ENCODE measurements at regions not wholly inside any gene's neighbourhood (a gene's known extent, or its start where the extent isn't known, plus 50 kb on each side); places are given as distances from the start of the nearest gene placed in this dataset.

DNA sequence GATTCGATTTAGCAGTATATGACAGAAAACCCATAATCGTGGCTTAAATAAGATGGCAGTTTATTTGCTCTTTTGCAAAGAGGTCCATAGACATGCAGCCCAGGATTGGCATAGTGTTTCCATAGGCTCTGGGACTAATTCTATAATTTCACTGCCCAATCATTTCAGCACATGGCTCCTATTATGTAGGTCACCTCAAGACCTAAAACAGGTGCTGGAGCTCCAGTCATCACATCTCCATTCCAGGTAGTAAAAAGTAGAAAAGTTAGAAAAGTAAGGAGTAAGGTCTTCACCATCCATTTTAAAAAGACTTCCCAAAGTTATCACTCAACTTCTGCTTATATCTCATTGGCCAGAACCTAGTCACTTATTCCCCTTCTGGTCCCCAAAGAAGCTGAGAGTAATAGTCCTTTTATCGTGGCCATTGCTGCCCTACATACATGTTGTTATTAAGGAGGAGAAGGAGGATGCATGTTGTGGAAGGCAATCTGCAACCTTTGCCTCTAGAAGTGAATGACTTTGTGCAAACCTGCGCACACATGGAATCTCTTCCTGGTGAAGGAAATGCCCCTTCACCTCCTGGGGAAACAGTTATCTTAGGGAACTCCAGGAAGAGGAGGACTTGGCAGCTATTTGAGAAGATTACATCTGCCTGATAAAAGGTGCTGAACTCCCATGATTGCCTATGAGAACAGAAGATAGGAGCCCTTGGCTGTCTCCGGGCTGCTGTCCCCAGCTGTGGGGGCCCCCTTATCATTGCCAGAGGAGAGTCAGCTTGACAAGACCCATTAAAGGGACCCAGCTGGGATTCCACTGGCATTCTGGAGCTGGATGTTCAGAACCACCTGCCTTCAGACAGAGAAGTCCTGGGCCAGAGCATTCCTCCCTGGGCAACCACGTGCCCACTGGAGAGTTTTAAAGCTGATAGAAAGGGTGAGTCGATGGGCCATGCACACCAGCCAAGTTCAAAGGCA lies 330.6 kb upstream of the ZMIZ1 start:
- DNase-seq (ENCODE audit: extremely low read depth, low read depth) = no peak

DNA sequence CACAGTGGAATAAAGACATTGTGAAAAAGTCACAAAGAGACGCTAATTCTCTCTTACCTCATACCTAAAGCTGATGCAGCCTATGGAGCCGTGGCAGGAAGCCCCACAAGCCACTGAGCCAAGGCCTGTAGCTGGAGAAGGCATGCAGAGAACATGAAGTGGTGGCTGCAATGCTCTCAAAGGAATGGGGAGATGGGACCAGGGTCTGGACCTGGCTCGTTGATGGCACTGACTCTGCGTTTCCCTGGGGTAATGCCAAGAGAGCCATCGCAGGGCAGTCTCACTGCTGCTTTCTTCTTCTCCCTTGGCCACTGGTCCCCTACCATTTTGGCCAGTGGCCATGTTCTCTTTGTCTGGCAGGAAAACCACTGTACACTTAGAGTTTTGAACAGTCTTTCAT lies 329.9 kb upstream of the ZMIZ1 start:
- DNase-seq (ENCODE audit: extremely low read depth, low read depth) = no peak

DNA sequence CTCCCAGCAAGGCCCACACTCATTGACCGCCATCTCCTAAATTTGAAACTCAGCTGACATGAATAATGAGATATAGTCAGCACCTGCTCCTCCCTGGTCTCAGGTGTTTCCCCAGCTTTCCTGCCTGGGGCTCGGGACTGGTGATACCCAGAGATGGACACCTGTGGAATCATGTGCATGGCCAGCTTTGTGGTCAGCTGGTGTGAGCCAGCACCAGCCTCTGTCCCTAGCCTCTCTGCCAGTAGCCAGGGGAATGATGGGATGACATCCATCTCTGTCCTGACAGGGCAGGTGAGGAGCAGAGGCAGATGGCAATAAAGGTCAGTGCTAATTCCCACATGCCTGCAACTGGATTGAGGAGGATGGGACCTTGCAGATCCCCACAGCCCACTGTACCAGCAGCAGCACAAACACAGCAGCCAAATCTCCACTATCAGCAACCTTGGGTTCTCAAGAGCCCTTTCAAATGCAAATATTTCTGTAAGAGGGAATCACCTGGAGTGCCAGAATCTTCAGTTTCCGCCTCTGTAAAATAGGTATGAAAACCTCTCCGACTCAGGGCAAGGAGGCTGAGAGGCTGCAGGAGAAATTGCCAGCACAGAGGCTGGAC lies 329.2 kb upstream of the ZMIZ1 start:
- DNase-seq (ENCODE audit: extremely low read depth, low read depth) = no peak

DNA sequence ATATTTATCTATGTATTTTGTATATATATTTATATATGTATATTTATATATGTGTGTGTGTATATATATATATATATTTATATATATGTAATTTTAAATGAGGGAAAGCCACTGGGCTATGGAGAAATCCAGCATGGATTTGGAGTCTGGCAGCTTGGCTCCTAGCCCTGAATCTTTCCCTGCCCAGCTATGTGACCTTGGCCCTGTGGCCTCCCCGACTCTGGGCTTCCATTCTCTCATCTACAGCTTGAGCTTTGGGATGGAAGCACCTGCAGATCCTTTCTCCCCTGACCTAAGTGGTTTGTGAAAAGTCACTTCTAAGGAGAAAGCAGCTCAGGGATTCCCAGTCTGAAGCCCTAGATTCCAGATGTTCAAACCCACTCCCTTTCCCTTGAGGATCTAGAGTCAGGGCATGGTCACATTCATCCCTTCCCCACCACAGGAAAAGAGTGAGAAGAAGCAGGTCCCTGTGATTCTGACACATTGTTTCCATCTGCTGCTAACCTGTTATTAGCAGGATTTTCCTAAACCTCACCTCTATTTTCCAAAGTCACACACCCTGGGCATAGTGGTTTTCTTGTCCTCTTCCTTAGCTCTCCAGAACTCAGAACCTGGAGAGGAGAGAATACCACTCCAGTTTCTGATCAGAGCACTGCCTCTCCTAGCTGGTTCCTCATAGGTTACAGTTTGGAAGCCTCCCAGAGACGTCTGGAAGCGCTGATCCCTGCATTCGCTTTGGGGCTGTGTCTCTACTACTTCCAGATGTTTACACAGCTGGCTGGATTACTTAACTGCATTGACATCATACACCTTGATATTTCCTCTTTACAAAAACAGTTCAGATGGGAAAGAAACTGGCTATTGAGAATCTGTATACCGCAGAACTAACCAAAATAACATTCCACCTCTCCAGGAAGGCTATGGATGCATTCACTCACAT lies 327.5 kb upstream of the ZMIZ1 start:
- no peak for DNase-seq (ENCODE audit: extremely low read depth, low read depth)

DNA sequence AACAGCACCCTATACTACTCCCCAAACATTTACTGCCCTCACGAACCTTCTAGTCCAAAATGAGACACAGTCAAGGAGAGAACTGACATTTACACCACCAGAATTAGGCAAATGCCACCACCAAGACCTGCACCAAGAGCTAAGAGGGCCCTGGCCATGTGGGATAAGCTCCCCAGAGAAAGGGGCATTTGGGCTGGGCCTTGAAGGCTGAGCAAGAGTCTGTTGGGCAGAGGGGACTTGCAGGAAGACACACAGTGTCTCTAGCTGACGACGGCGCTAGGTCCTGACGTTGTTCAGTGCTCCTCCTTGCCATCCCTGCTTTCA lies 326.4 kb upstream of the ZMIZ1 start:
- no peak for DNase-seq (ENCODE audit: extremely low read depth, low read depth)

DNA sequence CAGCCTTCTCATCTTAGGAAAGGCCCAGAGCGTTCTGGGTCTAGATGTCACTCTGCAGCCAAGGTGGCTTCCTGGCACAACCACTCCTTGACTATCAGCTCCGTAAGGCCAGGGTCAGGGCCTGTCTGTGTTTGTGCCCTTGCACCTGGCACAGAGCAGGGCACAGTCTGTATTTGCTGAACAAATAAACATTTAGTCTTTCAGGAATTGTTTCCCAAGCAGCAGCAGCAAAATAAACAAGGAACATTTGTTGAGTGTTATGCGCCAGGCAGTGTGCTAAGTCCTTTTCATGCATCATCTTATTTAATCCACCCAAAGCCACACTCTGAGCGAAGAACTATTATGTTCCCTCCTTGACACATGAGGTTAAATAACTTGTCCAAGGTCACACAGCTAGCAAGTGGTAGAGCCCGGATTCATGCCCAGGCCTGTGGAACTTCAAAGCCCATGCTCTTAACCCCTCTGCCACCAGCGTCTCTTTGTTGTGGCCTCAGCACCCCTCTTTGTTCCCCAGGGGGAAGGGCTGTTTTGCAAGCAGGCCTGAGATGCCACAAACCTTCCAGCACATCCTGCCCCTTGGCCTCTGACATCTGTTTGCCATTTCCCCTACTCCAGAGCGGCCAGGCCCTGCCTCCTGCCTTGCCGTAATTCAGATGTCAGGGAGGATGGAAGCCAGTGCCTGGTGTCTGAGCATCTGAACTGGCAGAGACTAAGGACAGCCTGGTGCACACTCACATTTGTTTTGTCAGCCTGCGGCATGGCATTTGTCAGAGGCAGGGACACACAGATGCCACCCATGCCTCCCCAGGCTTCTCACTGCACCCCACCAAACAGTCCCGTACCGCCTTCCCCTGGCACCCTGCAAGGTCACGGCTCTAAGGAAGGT lies 325.8 kb upstream of the ZMIZ1 start:
- DNase-seq (ENCODE audit: extremely low read depth, low read depth) = no peak

DNA sequence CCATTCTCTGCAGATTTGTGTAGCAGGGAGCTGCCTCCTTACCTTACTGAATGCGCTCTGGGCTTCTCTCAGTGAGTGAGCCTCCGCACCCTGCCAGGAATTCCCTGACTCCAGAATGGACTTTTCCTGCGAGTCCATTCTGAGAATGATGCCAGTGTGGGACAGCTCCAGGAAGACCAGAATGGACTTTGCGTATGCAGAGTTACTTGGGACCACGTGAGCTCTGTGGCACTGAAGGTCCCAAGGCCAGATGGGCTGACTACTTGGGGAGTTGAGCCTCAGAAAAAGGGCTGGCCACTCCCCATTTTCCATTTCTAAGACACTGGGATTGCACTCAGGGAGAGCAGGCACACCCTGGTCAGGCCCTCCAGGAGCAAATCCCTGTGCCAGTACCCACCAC lies 324.7 kb upstream of the ZMIZ1 start:
- no peak for DNase-seq (ENCODE audit: extremely low read depth, low read depth)

DNA sequence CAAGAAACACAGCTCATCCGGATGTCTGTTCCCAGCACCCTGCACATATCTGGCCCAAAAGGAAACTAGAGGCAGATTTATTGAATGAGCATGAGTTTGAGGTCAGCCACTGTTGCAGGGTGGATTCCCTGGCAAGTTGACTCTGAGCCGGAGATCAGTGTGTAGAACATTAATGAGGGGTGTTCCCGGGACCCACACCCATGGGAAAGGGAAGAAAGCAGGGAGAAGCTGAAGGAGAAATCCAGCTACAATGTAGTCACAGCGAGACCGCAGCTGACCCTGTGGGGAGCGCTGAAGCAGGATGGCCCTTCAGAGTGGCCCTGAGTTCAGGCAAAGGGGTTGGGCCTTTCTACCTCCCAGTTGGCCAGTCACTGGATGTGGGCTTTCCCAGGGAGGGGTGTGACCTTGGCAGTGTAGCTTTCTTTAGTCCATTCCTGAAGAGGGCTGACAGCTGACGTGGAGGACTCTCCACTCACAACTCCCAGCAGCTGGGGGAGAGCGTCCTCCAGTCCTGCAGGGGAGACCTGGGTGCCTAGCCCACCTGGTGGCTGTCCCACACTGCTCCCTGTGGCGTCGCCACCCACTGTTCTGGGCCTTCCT lies 324.2 kb upstream of the ZMIZ1 start:
- no peak for DNase-seq (ENCODE audit: extremely low read depth, low read depth)

DNA sequence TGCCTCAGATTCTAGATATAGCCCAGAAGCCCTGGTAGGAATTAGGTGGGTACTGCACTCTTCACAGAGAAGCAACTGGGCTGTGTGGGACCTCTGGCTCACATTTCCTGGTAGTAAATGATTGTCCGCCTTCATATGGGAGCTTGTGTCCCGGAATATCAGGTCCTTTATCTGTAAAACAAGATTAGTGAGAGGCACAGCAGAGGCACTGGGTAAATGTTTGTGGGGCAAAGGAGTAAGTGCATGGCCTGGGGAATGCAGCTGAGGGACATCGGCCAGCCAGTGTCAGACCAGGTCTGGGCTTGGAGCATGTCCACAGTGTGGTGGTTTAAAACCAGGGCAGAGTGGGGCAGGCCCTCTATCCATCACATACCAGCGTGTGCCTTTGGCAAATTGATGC lies 323.3 kb upstream of the ZMIZ1 start:
- no peak for DNase-seq (ENCODE audit: extremely low read depth, low read depth)

DNA sequence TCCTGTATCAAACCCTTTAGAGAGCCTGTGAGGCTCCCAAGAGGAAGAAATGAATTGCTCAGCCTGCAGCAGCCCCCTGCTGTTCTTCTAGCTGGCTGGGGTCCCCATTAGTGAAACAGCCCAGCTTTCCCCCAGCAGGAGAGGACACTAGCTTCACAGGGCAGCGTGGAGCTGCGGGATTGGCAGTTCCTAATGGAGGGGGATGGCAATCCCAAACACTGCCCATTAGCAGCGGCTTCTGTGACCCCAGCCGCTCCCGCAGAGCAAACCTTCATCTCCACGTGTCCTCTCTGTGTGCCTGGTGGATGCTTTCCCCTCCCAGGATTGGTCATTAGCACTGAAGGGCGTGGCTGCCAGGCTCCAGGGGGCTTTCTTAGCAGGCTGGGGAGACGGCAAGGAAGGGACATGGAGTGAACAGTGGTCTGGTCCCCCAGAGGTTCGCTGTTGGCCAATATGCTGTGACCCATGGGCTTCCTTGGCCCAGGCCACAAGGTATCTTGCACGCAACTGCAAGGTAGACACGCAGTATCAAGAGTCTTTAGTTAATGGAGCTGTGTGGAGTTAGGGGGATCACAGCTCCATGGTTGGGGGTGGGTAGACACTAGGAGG lies 322.5 kb upstream of the ZMIZ1 start:
- no peak for DNase-seq (ENCODE audit: extremely low read depth, low read depth)

DNA sequence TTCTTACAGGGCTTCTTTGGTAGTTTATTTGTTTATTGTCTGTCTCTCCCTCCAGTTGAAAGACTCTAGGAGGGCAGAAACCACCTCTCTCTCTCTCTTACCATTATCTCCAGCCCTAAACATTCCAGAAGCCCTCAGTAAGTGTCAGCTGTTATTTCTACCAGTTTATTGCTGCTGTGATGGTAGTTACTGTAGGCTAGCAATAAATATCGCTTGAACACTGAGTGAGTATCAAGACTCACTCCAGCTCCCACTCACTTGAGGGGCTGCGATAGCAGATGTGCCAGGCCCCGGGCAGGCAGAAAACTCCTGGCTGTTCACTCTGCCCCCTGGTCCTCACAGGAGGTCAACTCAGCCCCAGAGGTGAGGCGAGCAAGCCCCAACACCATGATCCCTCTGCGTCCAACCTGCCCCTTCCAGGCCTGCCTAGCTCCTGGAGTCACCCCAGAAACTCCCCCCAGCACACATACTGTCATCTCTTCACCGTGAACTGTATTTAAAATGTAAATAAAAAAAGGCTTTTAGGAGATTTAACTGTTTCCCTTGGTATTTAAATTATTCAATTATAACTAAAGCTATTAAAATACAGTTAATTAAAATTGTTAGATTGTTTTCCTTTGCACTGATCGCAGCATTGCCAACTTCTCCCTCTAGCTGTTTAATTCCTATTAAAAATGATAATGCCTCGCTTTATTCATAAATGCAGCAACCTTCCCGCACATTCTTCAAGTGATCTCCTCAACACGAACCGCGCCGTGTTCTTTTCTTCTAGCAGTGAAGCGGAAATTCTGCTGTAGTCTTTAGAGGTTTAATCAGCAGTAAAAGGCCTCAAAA lies 321.1 kb upstream of the ZMIZ1 start:
- DNase-seq (ENCODE audit: extremely low read depth, low read depth) = no peak

DNA sequence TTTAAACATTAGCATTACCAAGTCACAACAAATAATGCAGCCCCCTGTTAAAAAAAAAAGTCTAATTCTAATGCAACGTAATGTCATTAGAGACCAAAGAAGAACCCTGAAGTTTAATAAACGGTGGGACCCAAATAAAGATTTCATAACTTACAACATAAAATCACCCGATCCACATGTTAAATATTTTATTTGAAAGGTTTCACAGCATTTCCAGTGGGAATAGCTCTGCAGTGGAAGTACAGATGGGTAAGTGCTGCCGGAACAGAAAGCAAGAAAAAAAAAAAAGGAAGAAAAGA lies 320.6 kb upstream of the ZMIZ1 start:
- DNase-seq (ENCODE audit: extremely low read depth, low read depth) = no peak

DNA sequence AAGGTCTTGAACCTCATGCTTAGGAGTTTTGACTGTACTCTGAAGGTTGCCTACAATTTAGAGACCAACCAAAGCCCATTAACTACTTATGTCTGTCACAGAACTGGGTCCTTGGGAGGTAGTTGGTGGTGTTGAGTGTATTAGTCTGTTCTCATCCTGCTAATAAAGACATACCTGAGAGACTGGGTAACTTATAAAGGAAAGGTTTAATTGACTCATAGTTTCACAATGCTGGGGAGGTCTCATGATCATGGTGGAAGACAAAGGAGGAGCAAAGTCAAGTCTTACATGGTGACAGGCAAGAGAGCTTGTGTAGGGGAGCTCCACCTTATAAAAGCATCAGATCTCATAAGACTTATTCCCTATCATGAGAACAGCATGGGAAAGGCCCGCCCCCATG lies 319.6 kb upstream of the ZMIZ1 start:
- no peak for DNase-seq (ENCODE audit: extremely low read depth, low read depth)

DNA sequence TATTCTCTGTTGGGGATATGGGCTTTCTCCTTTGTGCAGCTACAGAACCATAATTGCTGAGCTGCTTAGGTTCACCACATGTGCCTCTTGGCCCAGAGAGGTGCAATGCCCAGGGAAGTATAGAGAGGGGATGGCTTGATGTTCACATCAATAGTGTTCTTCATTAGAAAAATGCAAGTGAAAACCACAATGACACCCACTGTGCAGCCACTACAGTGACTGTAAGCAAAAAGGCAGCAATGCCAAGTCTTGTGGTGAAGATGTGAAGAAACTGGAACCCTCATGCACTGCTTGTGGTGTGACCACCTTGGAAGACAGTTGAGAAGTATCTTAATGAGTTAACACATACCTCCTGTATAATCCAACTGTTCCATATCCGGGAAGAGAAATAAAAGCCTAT lies 318.9 kb upstream of the ZMIZ1 start:
- no peak for DNase-seq (ENCODE audit: extremely low read depth, low read depth)

DNA sequence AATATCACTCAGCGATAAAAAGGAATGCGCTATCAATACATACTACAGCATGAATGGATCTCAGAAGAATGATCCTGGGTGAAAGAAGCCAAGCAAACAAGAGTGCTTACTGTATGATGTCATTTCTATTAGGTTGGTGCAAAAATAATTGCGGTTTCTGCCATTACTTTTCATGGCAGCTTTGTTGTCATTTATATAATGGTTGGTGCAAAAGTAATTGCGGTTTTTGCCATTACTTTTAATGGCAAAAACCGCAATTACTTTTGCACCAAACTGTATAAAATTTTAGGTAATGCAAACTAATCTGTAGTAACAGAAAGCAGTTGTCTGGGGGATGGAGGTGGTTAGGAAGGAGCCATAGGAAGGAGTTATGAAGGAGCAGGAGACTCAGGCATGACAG lies 318.3 kb upstream of the ZMIZ1 start:
- no peak for DNase-seq (ENCODE audit: extremely low read depth, low read depth)

DNA sequence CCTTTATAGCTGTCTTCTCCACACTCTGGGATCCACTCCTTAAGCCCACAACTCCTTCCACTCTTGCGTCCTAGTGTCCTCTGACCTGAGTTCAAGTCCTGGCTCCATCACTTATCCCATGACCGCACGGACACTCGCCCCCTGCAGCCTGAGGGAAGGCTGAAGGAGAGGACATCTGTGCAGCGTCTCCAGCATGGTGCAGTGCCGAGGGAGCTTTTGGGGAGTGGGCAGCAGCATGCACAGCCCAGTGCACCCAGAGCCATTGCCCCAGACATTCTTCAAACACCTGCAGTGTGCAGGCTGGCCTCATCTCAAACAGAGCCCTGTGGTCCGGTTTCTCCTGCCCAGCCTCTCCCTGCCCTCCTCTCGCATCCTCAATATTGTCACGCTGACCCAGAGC lies 317.1 kb upstream of the ZMIZ1 start:
- no peak for DNase-seq (ENCODE audit: extremely low read depth, low read depth)

DNA sequence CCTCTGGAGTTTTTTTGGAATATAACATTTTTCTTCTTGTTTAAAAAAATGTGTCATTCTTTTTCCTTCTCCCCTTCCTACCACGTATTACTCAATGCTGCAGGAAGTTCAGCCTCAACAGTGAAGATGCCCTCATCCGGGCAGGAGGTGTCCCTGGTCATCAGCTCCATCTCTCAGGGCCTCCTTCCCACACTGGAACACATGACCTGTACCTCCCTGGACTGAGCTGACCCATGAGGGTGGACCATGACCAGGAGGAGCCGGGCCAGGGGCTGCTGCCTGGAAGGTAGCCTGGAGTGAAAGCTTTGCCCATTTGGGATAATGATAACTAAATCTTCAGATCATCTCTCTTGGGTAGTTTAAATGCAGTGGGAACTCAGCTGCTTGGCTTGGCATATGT lies 316.5 kb upstream of the ZMIZ1 start:
- DNase-seq (ENCODE audit: extremely low read depth, low read depth) = no peak

DNA sequence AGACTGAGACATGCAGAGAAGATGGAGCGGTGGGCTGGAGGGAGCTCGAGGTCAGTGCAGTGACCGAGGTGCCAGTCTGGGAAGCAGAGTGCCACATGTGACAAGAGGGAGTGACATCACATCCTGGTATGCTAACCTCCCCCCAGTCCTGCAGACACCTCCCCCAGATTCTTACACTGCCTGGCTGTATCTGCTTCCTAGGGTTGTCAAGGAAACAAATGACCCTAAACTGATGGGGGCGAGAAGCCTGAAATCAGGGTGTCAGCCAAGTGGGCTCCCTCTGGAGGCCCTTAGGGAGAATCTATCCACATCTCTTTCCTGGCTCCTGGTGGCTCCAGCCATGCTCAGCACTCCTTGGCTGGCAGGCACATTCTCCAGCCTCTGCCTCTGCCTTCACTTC lies 316.1 kb upstream of the ZMIZ1 start:
- DNase-seq (ENCODE audit: extremely low read depth, low read depth) = no peak
